Activated CD8-positive, alpha-beta T cell treated with anti-CD3 and anti-CD28 coated beads for 36 hours (primary cell): ENCODE measurements at regions not wholly inside any gene's neighbourhood (a gene's known extent, or its start where the extent isn't known, plus 50 kb on each side); places are given as distances from the start of the nearest gene placed in this dataset.

Experiments used
- ATAC-seq: fragments of 200-7000 bp; cut with Tn5 transposase; one replicate; pipeline ENCODE4 v1.10.0; 2021; ENCODE audit warnings: mild to moderate bottlenecking, moderate library complexity
- CTCF ChIA-PET: fragments of 350-600 bp; sonication (Branson Sonifier 250); formaldehyde crosslinking; loops from one replicate; lab custom pipeline; 2021; ENCODE audit warnings: antibody characterized with exemption; lab: Charles Lee
- POLR2A ChIA-PET: fragments of 350-600 bp; sonication (Branson Sonifier 250); formaldehyde crosslinking; loops from one replicate; lab custom pipeline; 2021; ENCODE audit warnings: antibody characterized with exemption; lab: Charles Lee
- DNase-seq: peaks from one replicate; pipeline ENCODE4 v3.0.0-alpha.2; 2020
- H3K27ac Mint-ChIP-seq: one replicate; pipeline ENCODE4 v1.8.0; 2021; ENCODE audit warnings: mild to moderate bottlenecking, mixed read lengths
- H3K27me3 Mint-ChIP-seq: one replicate; pipeline ENCODE4 v1.8.0; 2021; ENCODE audit warnings: mixed read lengths
- H3K36me3 Mint-ChIP-seq: one replicate; pipeline ENCODE4 v1.8.0; 2021; ENCODE audit warnings: low read depth, mixed read lengths
- H3K4me1 Mint-ChIP-seq: one replicate; pipeline ENCODE4 v1.8.0; 2021; ENCODE audit warnings: low read depth, mixed read lengths
- H3K4me3 Mint-ChIP-seq: one replicate; pipeline ENCODE4 v1.8.0; 2021; ENCODE audit warnings: mild to moderate bottlenecking, moderate library complexity, mixed read lengths
- H3K9me3 Mint-ChIP-seq: one replicate; pipeline ENCODE4 v1.8.0; 2021; ENCODE audit warnings: mixed read lengths
- intact Hi-C: fragments of 100-400 bp; cut with micrococcal nuclease; formaldehyde crosslinking; loops from one replicate; pipeline ENCODE4 v1.10.0; 2022
- TF ChIP-seq, protein P1 (sequence below): fragments of 200-600 bp; IDR thresholded peaks from one replicate; pipeline ENCODE4 v1.8.0; 2022; ENCODE audit warnings: antibody characterized with exemption, mild to moderate bottlenecking

- Mint-ChIP-seq H3K27me3 (no peaks in the 10 kb centered on the region), H3K9me3 (no peaks in the 10 kb centered on the region), H3K4me3 (no peak overlapping the region), H3K36me3 (no peaks in the 10 kb centered on the region), H3K4me1 (no peaks in the 10 kb centered on the region), H3K27ac (no peak overlapping the region)
- TF ChIP-seq, protein P1, sequence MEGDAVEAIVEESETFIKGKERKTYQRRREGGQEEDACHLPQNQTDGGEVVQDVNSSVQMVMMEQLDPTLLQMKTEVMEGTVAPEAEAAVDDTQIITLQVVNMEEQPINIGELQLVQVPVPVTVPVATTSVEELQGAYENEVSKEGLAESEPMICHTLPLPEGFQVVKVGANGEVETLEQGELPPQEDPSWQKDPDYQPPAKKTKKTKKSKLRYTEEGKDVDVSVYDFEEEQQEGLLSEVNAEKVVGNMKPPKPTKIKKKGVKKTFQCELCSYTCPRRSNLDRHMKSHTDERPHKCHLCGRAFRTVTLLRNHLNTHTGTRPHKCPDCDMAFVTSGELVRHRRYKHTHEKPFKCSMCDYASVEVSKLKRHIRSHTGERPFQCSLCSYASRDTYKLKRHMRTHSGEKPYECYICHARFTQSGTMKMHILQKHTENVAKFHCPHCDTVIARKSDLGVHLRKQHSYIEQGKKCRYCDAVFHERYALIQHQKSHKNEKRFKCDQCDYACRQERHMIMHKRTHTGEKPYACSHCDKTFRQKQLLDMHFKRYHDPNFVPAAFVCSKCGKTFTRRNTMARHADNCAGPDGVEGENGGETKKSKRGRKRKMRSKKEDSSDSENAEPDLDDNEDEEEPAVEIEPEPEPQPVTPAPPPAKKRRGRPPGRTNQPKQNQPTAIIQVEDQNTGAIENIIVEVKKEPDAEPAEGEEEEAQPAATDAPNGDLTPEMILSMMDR = no peak
- ChIA-PET POLR2A (no interaction called here), CTCF (no interaction called here)
- intact Hi-C loops = no loop called here
- DNase-seq (no peak), ATAC-seq (no peak)
Observed at GRCh38 chr9:107984956-107985355, 495.4 kb upstream of the KLF4 start.

DNA sequence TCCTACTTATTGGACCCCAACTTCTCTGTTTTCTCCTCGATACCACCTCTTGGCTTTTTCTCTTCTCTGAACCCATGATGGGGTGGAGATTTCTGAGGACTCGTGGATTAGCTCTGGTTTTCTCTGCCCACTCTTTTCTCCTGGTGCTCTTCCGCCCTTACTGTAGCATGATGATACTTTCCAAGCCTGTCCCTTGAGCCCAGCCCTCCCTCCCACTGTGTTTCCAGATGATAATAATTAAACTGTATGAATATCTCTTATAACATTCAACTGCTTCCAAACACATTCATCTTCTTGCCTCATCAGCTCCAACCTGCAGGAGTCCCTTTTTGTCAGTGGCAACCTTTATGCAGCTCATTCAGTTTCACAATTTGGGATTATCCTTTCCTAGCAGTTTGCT is 494.2 kb upstream of the KLF4 start:
- Mint-ChIP-seq H3K36me3 (no peaks in the 10 kb centered on the region), H3K4me1 (no peaks in the 10 kb centered on the region), H3K4me3 (no peak overlapping the region), H3K9me3 (no peaks in the 10 kb centered on the region), H3K27me3 (no peaks in the 10 kb centered on the region), H3K27ac (no peak overlapping the region)
- intact Hi-C loops = no loop called here
- DNase-seq (no peak), ATAC-seq (no peak)
- ChIA-PET POLR2A (no interaction called here), CTCF (no interaction called here)
- TF ChIP-seq, protein P1 = no peak

DNA sequence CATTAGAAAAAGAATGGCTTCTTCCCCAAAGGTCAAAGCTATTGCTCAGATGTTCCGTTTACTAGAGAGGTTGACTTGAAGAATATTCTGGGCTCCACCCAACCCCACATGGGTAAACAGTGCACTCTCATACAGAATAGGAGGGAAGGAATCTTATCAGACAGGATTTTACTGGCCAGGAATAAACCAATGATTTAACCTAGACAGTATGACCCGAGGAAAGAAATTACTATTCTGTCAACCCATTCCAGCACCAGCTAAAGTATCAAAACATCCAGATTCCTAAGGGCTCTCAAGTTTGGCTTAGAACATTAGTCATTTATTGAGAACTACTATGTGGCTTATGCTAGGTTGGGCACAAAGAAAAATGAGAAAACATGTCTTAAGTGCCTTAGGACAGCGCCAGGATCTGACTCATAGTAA is 493.6 kb upstream of the KLF4 start:
- H3K4me3 Mint-ChIP-seq = no peak overlapping the region
- intact Hi-C loops = no loop called here
- TF ChIP-seq, protein P1 = no peak
- ATAC-seq (no peak), DNase-seq (no peak)
- ChIA-PET POLR2A (no interaction called here), CTCF (no interaction called here)
- H3K27ac Mint-ChIP-seq = no peak overlapping the region
- no peaks in the 10 kb centered on the region for H3K4me1 Mint-ChIP-seq
- H3K27me3 Mint-ChIP-seq = no peaks in the 10 kb centered on the region
- no peaks in the 10 kb centered on the region for H3K9me3 Mint-ChIP-seq
- H3K36me3 Mint-ChIP-seq = no peaks in the 10 kb centered on the region

DNA sequence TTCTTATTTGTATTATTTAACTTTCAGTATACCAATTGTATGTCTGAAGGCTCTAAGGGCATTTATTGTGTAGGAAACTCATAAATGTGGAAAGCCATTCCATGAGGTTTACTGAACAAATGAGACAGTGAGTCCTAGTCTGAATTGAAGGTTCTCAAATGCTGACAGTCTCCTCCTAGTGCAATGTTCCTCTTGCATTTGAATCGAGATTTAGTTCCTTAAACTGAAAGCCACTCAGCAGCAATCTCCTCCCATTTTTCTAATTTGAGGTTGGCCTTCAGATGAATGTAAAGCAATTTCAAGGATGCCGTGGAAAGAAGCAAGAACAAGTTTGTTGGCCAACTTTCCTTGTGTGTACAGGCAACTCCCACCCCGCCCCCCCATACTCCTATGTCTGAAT is 493.2 kb upstream of the KLF4 start:
- no peak for ATAC-seq
- TF ChIP-seq, protein P1 = no peak
- no peaks in the 10 kb centered on the region for H3K4me1 Mint-ChIP-seq
- no peaks in the 10 kb centered on the region for H3K27me3 Mint-ChIP-seq
- DNase-seq = no peak
- no peak overlapping the region for H3K4me3 Mint-ChIP-seq
- H3K36me3 Mint-ChIP-seq = no peaks in the 10 kb centered on the region
- intact Hi-C loops = no loop called here
- no peaks in the 10 kb centered on the region for H3K9me3 Mint-ChIP-seq
- no peak overlapping the region for H3K27ac Mint-ChIP-seq
- ChIA-PET POLR2A (no interaction called here), CTCF (no interaction called here)

DNA sequence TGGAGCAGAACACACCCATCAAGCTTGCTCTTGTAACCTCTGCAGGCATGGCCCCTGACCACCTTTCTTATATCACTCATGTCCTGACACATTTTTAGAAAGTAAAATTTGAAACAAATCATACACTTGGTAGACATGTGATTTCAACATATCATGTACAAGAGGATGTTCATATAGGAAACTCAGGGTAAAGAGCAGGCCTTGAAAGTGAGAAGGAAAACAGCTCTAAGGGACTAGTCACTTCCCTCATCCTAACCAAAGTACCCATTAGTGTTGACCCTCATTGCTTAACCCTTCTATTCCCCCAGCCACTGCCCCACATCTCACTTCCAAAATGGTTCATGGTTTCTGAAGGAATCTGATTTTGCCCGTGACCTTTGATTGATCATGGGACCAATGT is 492.4 kb upstream of the KLF4 start:
- no peaks in the 10 kb centered on the region for H3K27me3 Mint-ChIP-seq
- CTCF ChIA-PET = no interaction called here
- H3K4me3 Mint-ChIP-seq = no peak overlapping the region
- DNase-seq (no peak), ATAC-seq (no peak)
- H3K9me3 Mint-ChIP-seq = no peaks in the 10 kb centered on the region
- TF ChIP-seq, protein P1 = no peak
- POLR2A ChIA-PET = no interaction called here
- intact Hi-C loops = no loop called here
- H3K27ac Mint-ChIP-seq = no peak overlapping the region
- H3K36me3 Mint-ChIP-seq = no peaks in the 10 kb centered on the region
- H3K4me1 Mint-ChIP-seq = no peaks in the 10 kb centered on the region
